HUES48 (cell line): ENCODE measurements at regions not wholly inside any gene's neighbourhood (a gene's known extent, or its start where the extent isn't known, plus 50 kb on each side); places are given as distances from the start of the nearest gene placed in this dataset.

Experiments
- H3K27ac ChIP-seq: one replicate; pipeline ENCODE4 v1.7.0; 2013; ENCODE audit warnings: low read depth, low read length, inconsistent platforms
- H3K27me3 ChIP-seq: 2 replicates; pipeline ENCODE4 v1.6.1; 2013; ENCODE audit warnings: mild to moderate bottlenecking, low read length; ENCODE audit not compliant: control insufficient read depth, insufficient read depth
- H3K36me3 ChIP-seq: 2 replicates; pipeline ENCODE4 v1.6.1; 2013; ENCODE audit warnings: low read length; ENCODE audit not compliant: control insufficient read depth, insufficient read depth
- H3K4me1 ChIP-seq: 2 replicates; pipeline ENCODE4 v1.6.1; 2013; ENCODE audit warnings: mild to moderate bottlenecking, low read length; ENCODE audit not compliant: control insufficient read depth, insufficient read depth
- H3K4me3 ChIP-seq: 2 replicates; pipeline ENCODE4 v1.5.1; 2013; ENCODE audit warnings: mild to moderate bottlenecking, low read depth, low read length
- H3K9ac ChIP-seq: 2 replicates; pipeline ENCODE4 v1.6.1; 2013; ENCODE audit warnings: mild to moderate bottlenecking, low read depth, low read length, moderate library complexity
- H3K9me3 ChIP-seq: 2 replicates; pipeline ENCODE4 v1.6.1; 2013; ENCODE audit warnings: low read length; ENCODE audit not compliant: control insufficient read depth, insufficient read depth

GRCh38 chr10:10958041-10958440, 59.6 kb upstream of the CELF2 start:
- Histone ChIP-seq H3K9ac (no peak overlapping the region), H3K27me3 (no peaks in the 10 kb centered on the region), H3K9me3 (no peaks in the 10 kb centered on the region), H3K4me3 (no peak overlapping the region), H3K36me3 (no peaks in the 10 kb centered on the region), H3K4me1 (no peaks in the 10 kb centered on the region), H3K27ac (no peak overlapping the region)

DNA sequence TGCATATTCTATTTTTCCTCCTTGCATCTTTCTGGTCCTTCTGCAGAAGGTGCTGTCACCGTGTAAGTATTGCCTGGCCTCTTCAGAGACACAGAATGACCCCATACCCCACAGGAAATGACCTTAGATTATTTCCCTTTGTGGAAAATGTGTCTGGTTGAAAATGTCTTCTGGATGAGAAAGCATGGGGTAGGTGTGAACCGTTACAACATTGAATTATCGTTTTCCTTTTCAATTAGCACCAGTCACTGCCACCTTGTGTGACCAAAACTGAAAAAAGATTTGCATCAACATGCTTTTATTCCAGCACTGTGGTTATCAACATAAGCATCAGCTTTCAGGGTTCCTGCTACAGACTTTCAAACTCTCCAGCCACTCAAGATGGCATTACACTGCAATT, 58.0 kb upstream of the CELF2 start:
- Histone ChIP-seq H3K4me3 (no peak overlapping the region), H3K9ac (no peak overlapping the region), H3K27me3 (no peaks in the 10 kb centered on the region), H3K36me3 (no peaks in the 10 kb centered on the region), H3K27ac (no peak overlapping the region), H3K9me3 (no peaks in the 10 kb centered on the region), H3K4me1 (no peaks in the 10 kb centered on the region)

GRCh38 chr10:10960534-10960933, 57.1 kb upstream of the CELF2 start:
- Histone ChIP-seq H3K27ac (no peak overlapping the region), H3K27me3 (no peaks in the 10 kb centered on the region), H3K4me1 (no peaks in the 10 kb centered on the region), H3K9me3 (no peaks in the 10 kb centered on the region), H3K36me3 (no peaks in the 10 kb centered on the region), H3K4me3 (no peak overlapping the region), H3K9ac (no peak overlapping the region)

DNA sequence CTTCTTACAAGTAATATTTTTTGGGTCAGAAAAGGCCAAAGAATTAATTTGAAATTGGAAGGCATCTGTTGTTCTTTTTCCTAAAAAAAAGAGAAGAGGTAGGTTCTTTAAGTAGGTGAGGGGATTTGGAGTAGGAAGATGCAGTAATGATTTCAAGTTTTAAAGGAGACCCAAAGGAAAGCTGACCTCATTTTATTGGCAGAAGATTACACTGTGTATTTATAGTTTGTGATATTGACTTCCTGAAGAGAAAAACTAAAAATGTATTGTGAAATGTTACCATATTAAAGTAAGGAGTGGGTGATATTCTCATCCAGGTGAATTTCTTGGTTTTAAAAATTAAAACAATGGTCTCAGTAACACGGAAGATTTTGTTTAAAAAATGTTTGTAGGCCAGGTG, 56.6 kb upstream of the CELF2 start:
- Histone ChIP-seq H3K4me1 (no peaks in the 10 kb centered on the region), H3K36me3 (no peaks in the 10 kb centered on the region), H3K9me3 (no peaks in the 10 kb centered on the region), H3K4me3 (no peak overlapping the region), H3K27me3 (no peaks in the 10 kb centered on the region), H3K27ac (no peak overlapping the region), H3K9ac (no peak overlapping the region)

DNA sequence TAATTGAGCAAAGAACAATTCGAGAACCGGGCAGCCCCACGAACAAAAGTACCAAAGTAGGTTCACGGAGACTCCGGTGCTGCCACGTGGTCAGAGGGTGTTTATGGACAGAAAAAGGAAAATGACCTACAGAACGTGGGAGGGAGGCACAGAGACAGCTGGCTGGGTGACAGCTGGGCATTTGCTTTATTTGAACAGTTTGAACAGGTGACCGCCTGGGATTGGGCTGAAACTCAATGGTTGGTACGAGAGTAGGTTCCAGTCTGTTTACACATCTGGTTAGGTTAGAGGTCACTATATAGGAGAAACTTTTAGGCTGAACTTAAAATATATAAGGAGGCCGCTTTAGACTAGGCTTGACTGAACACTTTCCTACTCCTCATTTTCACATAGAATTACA, 50.6 kb upstream of the CELF2 start:
- H3K27me3 ChIP-seq = no peaks in the 10 kb centered on the region
- H3K36me3 ChIP-seq = no peaks in the 10 kb centered on the region
- no peaks in the 10 kb centered on the region for H3K9me3 ChIP-seq
- no peak overlapping the region for H3K4me3 ChIP-seq
- no peaks in the 10 kb centered on the region for H3K4me1 ChIP-seq
- no peak overlapping the region for H3K27ac ChIP-seq
- no peak overlapping the region for H3K9ac ChIP-seq

DNA sequence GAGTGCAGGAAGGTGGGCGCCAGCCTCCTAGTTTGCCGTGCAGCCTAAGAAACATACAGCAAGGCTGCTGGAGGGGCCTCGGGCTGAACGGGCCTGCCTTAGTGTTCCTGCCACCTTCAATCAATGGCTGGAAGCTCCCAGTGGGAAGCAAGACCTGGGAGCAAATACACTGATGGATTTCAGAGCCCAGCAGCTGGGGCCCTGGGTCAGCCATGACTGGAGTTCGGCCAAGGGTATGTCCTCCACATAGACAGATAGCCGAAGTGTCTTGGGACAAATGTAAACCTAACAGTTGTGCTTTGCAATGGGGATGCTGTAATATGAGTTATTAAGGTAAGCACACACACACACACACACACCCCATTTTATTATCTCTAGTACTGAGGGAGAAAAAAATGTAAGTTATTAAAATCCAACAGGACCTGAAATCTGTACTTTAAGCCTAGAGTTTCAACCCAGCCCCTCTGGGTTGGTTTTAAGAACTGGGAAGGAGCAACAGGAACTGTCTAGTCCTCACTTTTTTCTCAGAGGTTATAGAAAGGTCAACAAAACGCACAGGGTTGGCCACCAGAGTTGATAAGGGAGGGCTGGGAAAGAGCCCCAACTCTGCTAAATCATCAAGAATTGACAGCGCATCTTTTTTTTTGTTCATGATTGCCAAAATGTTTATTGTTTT, 50.0 kb upstream of the CELF2 start:
- H3K27ac ChIP-seq = no peak overlapping the region
- no peaks in the 10 kb centered on the region for H3K4me1 ChIP-seq
- no peaks in the 10 kb centered on the region for H3K27me3 ChIP-seq
- no peak overlapping the region for H3K9ac ChIP-seq
- no peak overlapping the region for H3K4me3 ChIP-seq
- H3K9me3 ChIP-seq = no peaks in the 10 kb centered on the region
- no peaks in the 10 kb centered on the region for H3K36me3 ChIP-seq
